Lower leg skin (tissue), 3 donors: ENCODE measurements at regions not wholly inside any gene's neighbourhood (a gene's known extent, or its start where the extent isn't known, plus 50 kb on each side); places are given as distances from the start of the nearest gene placed in this dataset.
"Not testable (repeated sequence)": the region's sequence is repeated elsewhere in the genome, so short reads cannot be mapped to it uniquely, and the experiment has no call there.

Source experiments
- POLR2A ChIP-seq, 2 donors: fragments of 450-650 bp; IDR thresholded peaks; one replicate each; pipeline ENCODE4 v1.6.1; 2016 to 2017; ENCODE audit warnings: antibody characterized with exemption in 2 of 2, mild to moderate bottlenecking in 1 of 2, moderate library complexity in 1 of 2
- TF ChIP-seq, protein P1 (sequence below), 3 donors: fragments of 450-650 bp; IDR thresholded peaks; one replicate each; pipeline ENCODE4 v1.5.1; 2016; ENCODE audit warnings: antibody characterized with exemption in 3 of 3, mild to moderate bottlenecking in 3 of 3, moderate library complexity in 2 of 3

DNA sequence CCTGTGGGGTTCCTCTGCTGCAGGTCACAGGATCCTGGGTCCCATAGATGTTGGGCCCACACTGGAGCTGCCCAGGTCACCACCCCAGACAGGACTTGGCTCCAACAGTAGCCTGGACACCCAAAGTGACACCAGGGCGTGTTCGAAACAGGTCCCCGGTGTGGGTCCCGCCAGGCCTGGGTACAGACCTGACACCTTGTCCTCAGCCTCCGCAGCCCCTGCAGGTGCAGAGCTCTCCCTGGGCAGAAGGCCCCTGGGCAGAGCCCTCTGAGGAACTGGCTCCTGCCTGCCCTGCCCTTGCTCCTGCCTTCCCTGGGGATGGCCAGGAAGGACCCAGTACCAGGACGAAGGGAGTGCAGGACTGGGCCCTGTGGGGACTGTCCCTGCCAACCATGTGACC is 50.3 kb upstream of the GOLGA6L6 start:
- not testable (repeated sequence) for TF ChIP-seq POLR2A (IDR thresholded peaks at IDR 0.05)
- TF ChIP-seq, protein P1, sequence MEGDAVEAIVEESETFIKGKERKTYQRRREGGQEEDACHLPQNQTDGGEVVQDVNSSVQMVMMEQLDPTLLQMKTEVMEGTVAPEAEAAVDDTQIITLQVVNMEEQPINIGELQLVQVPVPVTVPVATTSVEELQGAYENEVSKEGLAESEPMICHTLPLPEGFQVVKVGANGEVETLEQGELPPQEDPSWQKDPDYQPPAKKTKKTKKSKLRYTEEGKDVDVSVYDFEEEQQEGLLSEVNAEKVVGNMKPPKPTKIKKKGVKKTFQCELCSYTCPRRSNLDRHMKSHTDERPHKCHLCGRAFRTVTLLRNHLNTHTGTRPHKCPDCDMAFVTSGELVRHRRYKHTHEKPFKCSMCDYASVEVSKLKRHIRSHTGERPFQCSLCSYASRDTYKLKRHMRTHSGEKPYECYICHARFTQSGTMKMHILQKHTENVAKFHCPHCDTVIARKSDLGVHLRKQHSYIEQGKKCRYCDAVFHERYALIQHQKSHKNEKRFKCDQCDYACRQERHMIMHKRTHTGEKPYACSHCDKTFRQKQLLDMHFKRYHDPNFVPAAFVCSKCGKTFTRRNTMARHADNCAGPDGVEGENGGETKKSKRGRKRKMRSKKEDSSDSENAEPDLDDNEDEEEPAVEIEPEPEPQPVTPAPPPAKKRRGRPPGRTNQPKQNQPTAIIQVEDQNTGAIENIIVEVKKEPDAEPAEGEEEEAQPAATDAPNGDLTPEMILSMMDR (IDR thresholded peaks at IDR 0.05) = not testable (repeated sequence)
